ENCODE measurements at regions not wholly inside any gene's neighbourhood (a gene's known extent, or its start where the extent isn't known, plus 50 kb on each side); places are given as distances from the start of the nearest gene placed in this dataset.

GRCh38 chr2:152971685-152972084, 253.3 kb downstream of the ARL6IP6 start:
- TF ChIP-seq, protein P1, sequence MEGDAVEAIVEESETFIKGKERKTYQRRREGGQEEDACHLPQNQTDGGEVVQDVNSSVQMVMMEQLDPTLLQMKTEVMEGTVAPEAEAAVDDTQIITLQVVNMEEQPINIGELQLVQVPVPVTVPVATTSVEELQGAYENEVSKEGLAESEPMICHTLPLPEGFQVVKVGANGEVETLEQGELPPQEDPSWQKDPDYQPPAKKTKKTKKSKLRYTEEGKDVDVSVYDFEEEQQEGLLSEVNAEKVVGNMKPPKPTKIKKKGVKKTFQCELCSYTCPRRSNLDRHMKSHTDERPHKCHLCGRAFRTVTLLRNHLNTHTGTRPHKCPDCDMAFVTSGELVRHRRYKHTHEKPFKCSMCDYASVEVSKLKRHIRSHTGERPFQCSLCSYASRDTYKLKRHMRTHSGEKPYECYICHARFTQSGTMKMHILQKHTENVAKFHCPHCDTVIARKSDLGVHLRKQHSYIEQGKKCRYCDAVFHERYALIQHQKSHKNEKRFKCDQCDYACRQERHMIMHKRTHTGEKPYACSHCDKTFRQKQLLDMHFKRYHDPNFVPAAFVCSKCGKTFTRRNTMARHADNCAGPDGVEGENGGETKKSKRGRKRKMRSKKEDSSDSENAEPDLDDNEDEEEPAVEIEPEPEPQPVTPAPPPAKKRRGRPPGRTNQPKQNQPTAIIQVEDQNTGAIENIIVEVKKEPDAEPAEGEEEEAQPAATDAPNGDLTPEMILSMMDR (IDR thresholded peaks at IDR 0.05; ENCODE audit: insufficient read depth, missing control alignments), result no peak
- DNase-seq (ENCODE audit: insufficient read length, low spot score) (no peak), FAIRE-seq (no peak)

DNA sequence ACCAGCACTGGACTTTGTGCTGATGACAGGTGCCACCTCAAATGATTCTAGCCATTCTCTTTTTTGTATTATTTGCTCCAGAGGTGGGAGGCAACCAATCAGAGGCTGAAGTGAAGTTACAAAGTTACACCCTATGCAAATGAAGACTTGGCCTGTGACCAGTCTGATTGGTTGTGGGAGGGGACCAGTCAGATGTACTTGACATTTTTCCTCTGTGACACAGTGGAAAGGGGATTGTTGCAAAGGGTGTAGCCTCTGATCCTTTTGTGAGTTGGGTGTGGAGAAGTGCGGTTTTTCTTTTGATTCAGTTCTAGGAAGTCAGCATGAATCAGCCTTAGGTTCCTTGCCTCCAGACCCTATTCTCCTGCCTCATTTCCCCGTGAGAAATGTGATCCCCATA, 244.0 kb downstream of the ARL6IP6 start:
- FAIRE-seq, result no peak
- no peak for DNase-seq (ENCODE audit: insufficient read length, low spot score)
- TF ChIP-seq, protein P1 (IDR thresholded peaks at IDR 0.05; ENCODE audit: insufficient read depth, missing control alignments), result no peak

DNA sequence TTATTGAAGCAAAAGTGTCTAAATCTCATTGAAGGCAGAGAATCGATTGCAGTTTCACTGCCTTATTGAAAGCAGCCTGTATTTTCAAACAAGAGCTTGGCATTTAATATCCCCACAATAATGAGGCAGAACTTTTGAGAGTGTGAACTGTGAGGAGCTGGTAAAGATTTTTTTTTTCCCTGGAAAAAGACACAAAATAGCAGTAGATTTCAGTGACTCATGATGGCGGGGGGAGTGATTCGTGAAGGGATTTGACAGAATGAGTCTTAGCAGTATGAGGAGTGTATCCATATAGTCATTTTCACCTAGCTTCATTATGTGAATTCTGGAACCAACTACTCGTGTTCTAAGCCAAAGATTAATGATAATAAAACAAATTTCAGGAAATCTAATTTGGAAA, 242.9 kb downstream of the ARL6IP6 start:
- TF ChIP-seq, protein P1 (IDR thresholded peaks at IDR 0.05; ENCODE audit: insufficient read depth, missing control alignments), result no peak
- no peak for DNase-seq (ENCODE audit: insufficient read length, low spot score)
- no peak for FAIRE-seq

DNA sequence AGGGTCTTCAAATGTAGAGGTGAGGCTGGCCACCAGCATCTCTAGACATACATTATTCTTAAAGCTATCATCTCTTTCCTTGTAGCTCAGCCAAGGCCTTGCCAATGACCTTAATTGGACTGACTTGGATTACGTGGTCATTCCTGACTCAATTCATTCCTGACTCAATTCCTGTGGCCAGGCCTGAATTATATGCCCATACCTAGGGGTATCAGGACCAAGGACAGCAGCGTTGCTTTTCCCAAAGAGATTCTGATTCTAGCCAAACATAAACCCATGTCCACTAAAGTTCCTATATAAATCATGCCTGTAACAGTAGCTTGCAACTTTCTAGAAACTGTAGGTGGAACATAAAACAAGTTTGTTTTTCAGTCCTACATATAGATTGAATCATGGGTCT, 231.7 kb downstream of the ARL6IP6 start:
- DNase-seq (ENCODE audit: insufficient read length, low spot score) (no peak), FAIRE-seq (no peak)
- TF ChIP-seq, protein P1 (IDR thresholded peaks at IDR 0.05; ENCODE audit: insufficient read depth, missing control alignments), result no peak

DNA sequence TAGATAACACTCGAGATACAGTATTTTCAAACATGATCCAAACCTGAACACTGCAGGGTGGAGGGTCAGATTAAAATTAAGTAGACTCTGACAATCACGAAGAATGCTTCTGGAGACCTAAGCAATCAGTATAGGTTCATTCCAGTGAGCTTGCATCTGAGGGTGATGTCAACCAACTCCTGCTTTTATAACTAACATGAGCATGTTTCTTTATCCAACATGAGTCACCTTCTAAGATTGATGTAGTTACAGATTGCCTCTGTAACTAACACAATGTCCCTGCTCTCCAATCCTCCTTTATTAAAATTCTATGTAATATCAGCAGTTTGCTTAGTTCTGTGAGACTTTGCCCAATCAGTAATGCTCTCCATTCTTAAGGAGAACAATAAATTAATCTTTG, 225.7 kb downstream of the ARL6IP6 start:
- no peak for FAIRE-seq
- TF ChIP-seq, protein P1 (IDR thresholded peaks at IDR 0.05; ENCODE audit: insufficient read depth, missing control alignments), result no peak
- DNase-seq (ENCODE audit: insufficient read length, low spot score), result no peak

DNA sequence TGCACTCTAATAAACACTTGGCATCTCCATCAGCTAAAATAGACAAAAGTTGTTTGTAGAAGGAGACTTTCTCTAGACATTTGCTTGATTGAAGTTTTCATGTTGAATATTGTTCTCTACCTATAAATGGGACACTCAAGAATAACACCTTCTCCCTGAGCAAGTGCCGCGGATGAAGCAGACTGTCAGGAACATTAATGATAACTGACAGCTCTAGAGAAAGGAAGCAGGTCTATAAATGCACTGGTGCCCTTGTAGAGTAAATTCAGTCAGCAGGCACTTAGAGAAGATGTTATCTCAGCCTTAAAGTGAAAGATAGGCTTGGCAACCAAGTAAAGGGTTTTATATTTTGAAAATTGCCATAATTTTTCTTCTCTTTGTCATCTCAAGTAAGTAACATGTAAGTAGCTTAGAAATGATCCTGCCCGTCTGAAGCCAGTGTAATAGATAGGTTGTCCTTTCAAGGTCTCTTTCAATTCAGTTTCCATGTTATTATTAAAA, 224.6 kb downstream of the ARL6IP6 start:
- DNase-seq (ENCODE audit: insufficient read length, low spot score), result no peak
- TF ChIP-seq, protein P1 (IDR thresholded peaks at IDR 0.05; ENCODE audit: insufficient read depth, missing control alignments), result no peak
- no peak for FAIRE-seq

DNA sequence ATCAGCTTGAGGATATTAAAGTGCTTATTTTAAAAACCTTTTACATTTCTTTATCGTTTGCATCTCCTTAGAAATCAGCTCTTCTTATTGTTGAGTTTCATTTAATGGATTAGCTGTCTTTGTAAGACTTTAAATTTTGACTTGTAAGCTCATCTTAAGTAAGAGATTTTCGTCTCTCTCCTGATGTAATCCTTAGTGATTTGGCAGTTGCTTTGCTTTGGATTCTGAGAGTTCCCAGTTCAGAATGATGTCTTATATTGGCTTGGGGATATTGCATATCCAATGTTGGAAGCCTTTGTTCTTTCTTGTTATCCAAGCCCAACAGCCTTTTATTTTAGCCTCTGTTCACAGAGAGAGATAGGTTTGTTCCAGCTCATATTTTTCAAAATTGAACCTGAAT, 212.1 kb downstream of the ARL6IP6 start:
- TF ChIP-seq, protein P1 (IDR thresholded peaks at IDR 0.05; ENCODE audit: insufficient read depth, missing control alignments), result no peak
- FAIRE-seq (peak; percentile 94), DNase-seq (ENCODE audit: insufficient read length, low spot score) (no peak)
